ENCODE measurements at regions not wholly inside any gene's neighbourhood (a gene's known extent, or its start where the extent isn't known, plus 50 kb on each side); places are given as distances from the start of the nearest gene placed in this dataset.

GRCh38 chr12:29053567-29053966 lies 95.5 kb upstream of the FAR2 start:
- no peak for DNase-seq

GRCh38 chr12:29054858-29055663 lies 94.0 kb upstream of the FAR2 start:
- DNase-seq = no peak

- no peak for DNase-seq
These were observed 83.0 kb upstream of the FAR2 start for GRCh38 chr12:29066011-29066588.

DNA sequence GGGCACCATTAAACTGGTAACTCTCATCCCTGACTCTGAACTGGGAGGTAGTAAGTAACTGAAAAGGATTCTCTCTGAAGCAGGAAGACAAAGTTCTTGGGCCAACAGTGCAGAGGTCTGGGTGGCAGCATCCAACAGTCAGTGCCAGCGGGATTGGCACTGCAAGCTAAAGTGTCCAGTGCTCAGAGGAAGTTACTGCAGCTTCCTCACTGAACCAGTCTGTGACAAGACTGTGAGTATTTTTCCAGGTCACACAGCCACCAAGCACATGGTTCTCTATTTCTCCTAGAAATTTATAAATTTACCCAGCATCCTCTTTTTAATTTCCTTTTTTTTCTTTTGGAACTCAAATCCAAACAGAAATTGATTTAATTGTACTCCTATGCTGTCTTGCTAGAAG lies 81.6 kb upstream of the FAR2 start:
- DNase-seq = no peak

- DNase-seq = no peak
These were observed 78.8 kb upstream of the FAR2 start for GRCh38 chr12:29070309-29070708.

- no peak for DNase-seq
These were observed 78.0 kb upstream of the FAR2 start for GRCh38 chr12:29071099-29071498.

- DNase-seq = no peak
These were observed 76.4 kb upstream of the FAR2 start for GRCh38 chr12:29072631-29073030.

DNA sequence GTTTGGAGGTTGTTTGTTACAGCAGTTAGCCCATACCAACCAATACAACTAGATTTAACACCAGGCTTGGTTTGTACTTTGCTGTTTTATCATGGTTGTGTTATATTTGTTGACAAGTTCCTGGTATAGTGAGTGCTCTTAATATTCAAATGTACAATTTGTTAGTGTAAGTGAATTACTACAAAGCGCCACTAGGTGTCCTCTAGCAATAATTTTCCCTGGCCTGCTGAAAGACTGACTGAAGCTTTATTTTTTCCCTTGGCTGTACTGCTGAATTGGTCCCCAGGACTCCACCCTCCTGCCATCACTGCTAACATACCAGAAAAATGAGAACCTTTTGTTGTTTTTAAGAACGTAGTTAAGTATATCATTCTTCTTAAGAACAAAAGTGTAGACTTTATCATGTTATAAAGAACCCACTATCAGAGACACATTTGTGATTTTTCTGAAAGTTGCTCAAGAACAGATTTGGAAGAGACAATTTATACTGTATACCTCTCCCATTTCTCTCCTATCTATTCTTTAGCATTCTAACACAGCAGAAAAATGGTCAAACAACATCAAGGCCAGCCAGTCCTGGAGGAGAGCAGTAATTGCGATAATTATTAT lies 75.3 kb upstream of the FAR2 start:
- DNase-seq = no peak

DNA sequence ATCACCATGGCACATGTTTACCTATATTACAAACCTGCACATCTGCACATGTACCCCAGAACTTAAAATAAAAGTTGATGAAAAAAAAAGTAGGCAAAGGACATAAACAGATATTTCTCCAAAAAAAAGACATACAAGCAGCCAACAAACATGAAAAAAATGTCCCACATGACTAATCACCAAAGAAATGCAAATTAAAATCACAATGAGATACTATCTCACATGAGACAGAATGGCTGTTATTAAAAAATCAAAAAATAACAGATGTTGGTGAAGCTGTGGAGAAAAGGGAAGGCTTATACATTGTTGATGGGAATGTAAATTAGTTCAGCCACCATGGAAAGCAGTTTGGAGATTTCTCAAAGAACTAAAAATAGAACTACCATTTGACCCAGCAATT lies 68.0 kb upstream of the FAR2 start:
- no peak for DNase-seq

GRCh38 chr12:29082522-29082921 lies 66.6 kb upstream of the FAR2 start:
- DNase-seq = no peak

DNA sequence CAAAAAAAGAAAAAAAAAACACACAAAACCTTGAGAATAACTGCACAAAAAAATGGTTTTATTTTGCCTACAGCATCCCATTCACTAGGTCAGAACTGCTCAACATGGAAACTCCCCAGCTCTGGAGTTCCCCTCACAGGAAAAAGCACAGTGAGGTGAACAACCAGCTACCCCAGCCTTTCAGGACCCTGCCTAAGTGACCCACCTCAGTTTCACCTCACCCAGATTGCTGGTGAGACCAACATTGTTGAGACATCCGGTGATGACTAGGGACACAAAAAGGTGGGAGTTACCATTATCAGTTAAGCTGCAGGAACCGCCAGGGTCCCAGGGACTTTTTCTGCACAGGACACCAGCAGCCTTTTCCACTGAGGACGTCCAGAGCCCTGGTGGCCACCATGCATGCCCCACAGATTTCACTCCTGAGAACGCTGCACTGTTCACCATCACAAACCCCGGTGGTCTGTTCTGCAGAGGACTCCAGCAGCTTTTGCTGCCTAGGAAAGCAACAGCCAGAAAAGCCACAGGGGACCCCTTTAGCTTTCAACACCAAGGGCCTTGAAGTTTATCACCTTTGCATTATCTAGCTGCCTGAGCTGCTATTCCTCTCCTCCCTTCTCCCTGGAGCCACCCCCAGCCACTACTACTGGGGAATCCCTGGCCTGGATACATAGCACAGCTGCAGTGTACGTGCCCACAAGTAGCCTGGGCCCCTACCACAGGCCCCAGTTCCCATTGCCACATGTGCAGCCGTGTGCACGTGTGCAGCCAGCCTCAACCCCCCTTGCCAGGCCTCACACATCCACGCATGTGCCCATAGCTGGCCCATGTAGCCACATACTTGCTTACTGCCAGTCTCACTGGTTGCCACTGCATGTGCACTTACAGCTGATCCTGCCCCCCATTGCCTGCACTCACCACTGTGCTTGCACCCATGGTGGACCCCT lies 62.5 kb upstream of the FAR2 start:
- no peak for DNase-seq

DNA sequence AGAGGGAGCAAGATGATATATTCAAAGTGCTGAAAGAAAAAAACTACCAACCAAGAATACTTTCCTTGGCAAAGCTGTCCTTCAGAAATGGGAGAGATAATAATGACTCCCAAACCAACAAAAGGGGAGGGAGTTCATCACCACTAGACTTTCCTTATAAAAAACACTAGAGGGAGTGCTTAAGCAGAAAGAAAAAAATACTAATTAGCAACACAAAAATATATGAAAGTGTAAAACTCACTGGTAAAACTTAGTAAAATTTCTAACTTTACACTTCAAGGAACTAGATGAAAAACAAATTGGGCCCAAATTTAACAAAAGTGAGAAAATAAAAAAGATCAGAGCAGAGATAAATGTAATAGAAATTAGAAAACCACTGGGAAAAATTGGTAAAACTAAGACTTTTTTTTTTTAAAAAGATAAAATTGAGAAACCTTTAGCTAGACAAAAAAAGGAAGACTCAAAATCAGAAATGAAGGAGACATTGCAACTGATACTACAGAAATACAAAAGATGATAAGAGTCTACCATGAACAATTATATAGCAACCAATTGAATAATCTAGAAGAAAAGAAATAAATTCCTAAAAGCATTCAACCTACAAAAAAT lies 60.4 kb upstream of the FAR2 start:
- DNase-seq = no peak

All from stimulated activated CD4-positive, alpha-beta T cell treated with anti-CD3 and anti-CD28 coated beads, Interleukin-2, amount 100 ng/mL, for 24 hours (primary cell).